SK-N-MC (cell line): ENCODE measurements at regions not wholly inside any gene's neighbourhood (a gene's known extent, or its start where the extent isn't known, plus 50 kb on each side); places are given as distances from the start of the nearest gene placed in this dataset.
"Not testable (repeated sequence)": the region's sequence is repeated elsewhere in the genome, so short reads cannot be mapped to it uniquely, and the experiment has no call there.

Experiments used
- EZH2 ChIP-seq: fragments of 200-600 bp; sonication (generic); IDR thresholded peaks from one replicate; pipeline ENCODE4 v1.6.1; 2017; ENCODE audit warnings: antibody characterized with exemption
- FOXP2 ChIP-seq: optimal IDR thresholded peaks from 2 replicates; pipeline ENCODE3; 2011; ENCODE audit warnings: mild to moderate bottlenecking, moderate library complexity; ENCODE audit not compliant: insufficient read depth; ENCODE audit errors: extremely low read length, control extremely low read depth
- POLR2AphosphoS5 ChIP-seq: IDR thresholded peaks from 2 replicates; pipeline ENCODE4 v1.6.1; 2012; ENCODE audit warnings: mild to moderate bottlenecking, low read depth, low read length, borderline replicate concordance

DNA sequence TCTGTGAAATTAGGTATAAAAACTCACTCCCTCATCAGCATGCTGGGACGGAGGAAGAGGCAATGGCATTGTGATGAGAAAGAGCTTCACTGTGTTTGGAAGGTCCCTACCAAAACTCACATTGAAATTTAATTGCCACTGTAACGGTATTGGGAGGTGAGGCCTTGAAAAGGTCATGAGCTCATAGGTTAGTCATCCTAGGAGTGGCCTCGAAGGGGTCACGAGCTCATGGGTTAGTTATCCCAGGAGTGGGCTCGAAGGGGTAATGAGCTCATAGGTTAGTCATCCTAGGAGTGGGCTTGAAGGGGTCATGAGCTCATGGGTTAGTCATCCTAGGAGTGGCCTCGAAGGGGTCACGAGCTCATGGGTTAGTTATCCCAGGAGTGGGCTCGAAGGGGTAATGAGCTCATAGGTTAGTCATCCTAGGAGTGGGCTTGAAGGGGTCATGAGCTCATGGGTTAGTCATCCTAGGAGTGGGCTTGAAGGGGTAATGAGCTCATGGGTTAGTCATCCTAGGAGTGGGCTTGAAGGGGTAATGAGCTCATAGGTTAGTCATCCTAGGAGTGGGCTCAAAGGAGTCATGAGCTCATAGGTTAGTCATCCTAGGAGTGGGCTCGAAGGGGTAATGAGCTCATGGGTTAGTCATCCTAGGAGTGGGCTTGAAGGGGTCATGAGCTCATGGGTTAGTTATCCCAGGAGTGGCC lies 582.7 kb downstream of the GLRX3 start:
- TF ChIP-seq EZH2, POLR2AphosphoS5, FOXP2: not testable (repeated sequence)
